NCI-H2196 treated with DMSO at 0.1 percent for 48 hours (cell line): ENCODE measurements at regions not wholly inside any gene's neighbourhood (a gene's known extent, or its start where the extent isn't known, plus 50 kb on each side); places are given as distances from the start of the nearest gene placed in this dataset.
A peak's percentile ranks its signal among the peaks of the same experiment; 100 is the strongest.

Source experiments
- DNase-seq: peaks from one replicate; lab custom pipeline; 2025; ENCODE audit not compliant: unreplicated experiment; lab: John Stamatoyannopoulos, UW

DNA sequence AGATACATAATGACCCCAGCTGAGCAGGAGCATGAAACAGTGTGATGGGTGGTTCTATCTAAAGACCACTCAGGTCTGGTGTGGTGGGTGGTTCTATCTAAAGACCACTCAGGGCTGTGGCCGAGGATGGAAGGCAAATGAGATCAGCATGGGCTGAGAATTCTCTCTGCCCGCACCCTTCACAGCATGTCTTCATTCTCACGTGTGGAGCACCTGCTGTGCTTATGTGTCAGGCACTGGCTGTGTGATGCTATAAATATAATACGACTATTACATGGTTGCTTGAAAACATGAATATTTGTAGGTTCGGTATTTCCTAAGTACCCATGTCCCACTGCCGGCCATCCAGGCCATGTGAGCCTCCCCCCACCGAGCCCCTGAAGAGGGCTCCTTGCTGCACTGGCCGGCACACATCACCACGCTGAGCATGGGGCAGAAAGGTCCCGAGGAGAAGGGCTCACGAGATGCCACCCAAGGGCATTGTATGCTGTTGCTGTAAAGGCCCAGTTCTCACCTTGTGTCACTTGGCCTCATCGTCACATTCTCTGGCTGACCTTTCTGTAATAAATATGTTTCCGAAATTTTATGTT lies 810.2 kb downstream of the UQCRFS1 start:
- DNase-seq, result no peak

DNA sequence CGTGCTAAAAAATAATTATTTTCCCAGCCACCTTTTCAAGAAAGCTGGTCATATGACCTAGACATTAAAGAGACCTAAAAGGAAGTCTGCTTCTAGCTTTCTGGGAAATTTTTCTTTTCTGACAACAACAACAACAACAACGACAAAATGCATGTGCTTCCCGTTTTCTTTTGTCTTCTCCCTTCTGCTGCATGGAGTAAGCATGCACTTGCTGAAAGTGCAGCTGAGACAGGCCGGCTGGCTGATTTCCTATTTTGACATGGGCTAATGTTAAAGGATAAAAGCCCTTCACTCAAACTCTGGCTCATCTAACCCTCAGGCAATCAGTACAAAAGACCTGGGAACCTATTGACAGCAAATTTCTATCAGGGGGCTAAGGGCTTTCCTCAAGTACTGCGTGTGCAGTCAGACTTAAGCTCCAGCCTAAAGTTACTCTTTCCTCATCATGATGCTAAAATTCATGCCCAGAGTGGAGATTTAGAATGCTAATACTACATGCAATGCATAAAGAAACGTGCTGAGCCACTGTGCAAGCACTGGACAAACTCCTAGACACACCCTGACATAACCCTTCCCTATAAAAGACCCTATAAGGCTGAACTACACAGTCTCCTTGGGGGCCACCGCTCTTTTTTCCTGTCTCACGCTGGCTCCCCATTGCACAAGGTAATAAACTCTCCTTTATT lies 811.1 kb downstream of the UQCRFS1 start:
- DNase-seq, result no peak

DNA sequence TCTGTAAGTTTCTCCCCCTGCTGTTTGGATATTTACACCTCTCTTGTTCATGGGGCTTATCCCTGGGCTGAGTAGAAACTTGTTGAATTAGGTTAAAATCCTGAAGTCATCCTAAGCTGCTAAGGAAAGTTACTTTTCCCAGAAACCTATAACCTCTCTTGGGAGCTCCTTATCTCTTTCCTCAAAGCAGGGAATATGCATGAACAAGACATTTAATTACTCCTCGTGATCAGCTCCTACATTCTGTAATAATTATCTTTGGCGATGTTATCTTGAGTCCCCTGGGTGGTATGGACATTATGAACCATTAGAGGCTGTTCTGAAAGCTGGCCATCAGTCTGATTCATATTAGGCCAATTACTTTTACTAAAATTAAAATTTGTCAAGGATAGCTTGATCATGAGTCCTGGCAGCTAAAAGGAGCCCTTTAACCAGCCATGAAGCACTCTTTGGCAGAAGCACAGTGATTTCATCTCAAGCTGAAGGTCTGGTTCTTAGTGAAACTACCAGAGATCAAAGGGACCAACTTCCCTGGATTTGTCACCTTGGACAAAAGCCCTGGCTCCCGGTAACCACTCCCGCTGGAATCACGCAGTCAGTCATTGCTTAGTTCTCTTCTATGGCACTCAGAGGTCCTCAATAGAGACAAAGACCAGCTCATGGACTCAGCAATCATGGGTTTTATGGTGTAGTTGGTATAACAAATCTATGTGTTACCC lies 811.8 kb downstream of the UQCRFS1 start:
- DNase-seq, result no peak

GRCh38 chr19:28399187-28399586 lies 813.8 kb downstream of the UQCRFS1 start:
- DNase-seq, result no peak

DNA sequence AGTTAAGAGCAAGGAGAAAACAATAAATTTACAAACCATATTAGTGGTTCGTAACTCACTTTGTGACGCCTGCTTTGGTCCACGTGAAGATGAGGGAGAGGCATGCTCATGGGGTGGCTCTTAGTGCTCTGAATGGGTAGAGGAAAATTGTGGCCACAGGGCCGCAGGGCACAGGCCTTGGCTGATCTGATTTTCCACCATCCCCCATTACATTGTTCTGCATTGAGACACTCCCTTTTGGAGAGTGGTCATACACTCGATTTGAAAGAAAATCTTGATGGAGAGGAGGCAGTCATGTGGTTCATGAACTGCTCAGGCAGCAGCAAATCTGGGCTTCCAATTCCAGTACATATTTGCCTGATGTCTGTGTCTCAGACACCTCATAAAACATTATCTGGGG lies 815.2 kb downstream of the UQCRFS1 start:
- no peak for DNase-seq

DNA sequence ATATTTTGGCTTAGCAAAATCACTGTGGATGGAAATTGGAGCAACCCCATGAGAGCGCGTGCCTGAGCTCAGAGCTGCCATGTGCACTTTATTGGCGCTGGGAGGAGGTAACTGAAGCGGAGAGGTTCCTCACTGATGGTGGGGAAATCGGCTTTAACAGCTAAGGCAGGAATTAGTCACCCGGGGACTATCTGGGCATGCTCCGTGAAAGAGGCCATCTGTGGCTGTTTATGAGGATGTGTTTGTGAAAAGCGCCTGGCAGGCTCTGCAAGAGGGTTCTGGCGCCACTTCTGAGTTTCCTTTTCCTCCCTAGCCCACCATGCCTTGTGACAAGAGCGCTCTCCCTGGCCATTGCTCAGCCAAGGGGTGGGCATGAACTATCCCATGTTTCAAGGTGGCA lies 815.6 kb downstream of the UQCRFS1 start:
- no peak for DNase-seq

GRCh38 chr19:28396287-28396831 lies 816.6 kb downstream of the UQCRFS1 start:
- DNase-seq, result peak; percentile 41

DNA sequence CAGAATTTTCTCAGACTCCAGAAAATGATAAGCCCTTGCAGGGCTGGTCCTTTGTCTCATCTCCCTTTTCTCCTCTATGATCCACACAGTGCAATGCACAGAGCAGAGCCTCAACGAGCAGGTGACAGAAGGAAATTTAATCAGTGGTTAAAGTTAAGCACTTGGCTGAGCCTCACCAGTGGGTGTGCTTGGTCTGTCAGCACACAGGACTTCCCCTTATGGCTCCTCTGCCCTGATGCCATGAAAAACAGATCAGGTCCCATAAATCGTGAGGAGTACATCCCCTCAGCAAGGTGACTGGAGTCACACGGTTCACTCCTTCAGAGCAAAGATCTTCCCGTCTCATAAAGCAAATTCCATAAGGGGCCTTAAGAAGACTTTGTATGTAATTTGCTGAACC lies 818.2 kb downstream of the UQCRFS1 start:
- peak; percentile 16 for DNase-seq

DNA sequence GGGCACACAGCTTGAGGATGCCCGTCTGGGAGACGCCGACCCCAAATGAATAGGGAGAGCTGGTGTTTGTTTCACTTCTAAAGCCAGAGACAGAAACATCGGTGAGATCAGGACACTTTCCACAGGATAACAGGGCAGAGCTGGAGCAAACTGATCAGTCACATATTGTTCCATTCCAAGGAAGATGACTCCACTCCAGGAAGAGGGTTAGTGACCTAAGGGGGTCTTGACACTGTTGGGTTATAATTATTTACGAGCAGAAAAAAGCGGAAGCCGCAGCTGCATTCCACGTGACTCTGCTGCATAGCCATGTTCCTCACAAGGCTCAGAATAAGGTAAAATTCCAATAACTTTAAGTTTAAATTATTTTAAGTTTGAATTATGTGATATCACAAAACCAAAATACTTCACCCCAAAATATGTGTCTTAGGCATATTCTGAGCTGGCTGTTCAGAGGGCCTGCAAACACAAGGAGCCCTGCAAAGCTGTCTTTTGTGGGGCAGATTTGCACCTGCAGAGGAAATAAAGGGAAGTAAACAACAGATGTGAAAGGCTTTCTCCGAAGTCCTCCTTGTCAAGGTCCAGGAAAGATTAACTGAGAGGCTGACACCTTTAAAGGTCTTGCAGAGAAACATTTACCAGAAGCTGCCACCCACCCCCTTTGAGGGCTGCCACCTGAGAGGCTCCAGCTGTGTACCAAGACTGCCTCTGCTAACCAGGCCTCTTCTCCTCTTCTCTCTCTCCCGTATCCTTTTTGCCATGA lies 819.2 kb downstream of the UQCRFS1 start:
- DNase-seq, result no peak

DNA sequence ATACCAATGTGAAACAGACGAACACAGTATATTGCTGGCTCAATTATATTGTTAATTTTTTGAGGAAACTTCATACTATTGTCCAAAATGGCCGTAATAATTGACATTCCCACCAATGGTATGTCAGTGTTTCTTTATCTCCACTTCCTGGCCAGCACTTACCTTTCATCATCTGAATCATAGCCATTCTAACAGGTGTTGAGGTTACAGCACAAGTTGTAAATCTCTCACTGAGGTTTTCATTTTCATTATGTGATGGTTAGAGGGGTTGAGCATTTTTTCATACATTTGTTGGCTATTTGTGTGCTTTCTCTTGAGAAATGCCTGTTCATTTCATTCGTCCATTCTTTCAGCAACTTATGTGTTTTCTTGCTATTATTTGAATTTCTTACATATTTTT lies 824.0 kb downstream of the UQCRFS1 start:
- DNase-seq, result no peak

DNA sequence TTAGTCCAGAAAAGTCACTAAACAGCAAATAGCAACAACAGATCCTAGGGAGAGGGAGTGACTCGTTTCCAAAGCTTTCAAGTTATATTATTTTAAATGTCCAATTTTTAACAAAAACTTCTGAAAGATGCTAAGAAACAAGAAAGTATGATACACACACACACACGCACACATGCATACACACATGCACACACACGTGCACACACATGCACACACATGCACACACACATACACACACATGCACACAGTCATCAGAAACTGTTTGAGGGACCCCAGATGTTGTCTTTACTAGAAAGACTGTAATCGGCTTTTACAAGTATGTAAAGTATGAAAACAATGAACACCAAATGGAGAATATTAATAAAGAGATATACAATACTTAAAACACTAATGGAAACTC lies 825.4 kb downstream of the UQCRFS1 start:
- no peak for DNase-seq

DNA sequence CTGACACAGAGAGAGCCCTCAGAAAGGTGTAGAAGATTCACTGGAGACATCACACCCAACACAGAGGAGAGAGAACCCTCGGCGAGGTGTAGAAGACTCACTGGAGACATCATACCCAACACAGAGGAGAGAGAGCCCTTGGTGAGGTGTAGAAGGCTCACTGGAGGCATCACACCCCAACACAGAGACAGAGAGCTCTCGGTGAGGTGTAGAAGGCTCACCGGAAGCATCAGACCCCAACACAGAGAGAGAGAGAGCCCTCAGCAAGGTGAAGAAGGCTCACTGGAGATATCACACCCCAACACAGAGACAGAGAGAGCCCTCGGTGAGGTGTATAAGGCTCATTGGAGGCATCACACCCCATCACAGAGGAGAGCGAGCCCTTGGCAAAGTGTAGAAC lies 826.5 kb downstream of the UQCRFS1 start:
- DNase-seq, result no peak

DNA sequence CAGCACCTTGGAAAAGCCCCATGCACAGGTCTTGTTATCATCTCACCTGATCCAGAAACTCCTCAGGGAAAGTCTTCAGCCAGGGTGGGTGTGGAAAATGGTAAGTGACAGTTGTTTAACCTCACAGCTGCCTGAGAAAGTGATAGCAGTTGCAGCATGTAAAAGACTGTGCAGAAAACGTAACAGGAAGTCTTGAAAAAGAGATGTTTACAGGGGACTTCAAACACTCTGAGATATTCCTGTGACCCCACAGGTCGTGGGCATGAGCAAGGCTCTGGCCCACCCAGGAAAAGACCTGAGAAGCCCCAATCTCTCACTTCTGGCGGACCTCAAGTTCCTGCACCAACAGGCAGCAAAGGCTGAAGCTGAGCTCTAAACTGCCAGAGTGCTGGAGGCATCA lies 826.9 kb downstream of the UQCRFS1 start:
- DNase-seq, result no peak

- DNase-seq, result no peak
Observed at GRCh38 chr19:28377077-28377476, 835.9 kb downstream of the UQCRFS1 start.

GRCh38 chr19:28374971-28375370 lies 838.0 kb downstream of the UQCRFS1 start:
- DNase-seq, result no peak

GRCh38 chr19:28372576-28373247 lies 840.2 kb downstream of the UQCRFS1 start:
- DNase-seq, result peak; percentile 35

- no peak for DNase-seq
Observed at GRCh38 chr19:28367146-28367545, 845.8 kb downstream of the UQCRFS1 start.

DNA sequence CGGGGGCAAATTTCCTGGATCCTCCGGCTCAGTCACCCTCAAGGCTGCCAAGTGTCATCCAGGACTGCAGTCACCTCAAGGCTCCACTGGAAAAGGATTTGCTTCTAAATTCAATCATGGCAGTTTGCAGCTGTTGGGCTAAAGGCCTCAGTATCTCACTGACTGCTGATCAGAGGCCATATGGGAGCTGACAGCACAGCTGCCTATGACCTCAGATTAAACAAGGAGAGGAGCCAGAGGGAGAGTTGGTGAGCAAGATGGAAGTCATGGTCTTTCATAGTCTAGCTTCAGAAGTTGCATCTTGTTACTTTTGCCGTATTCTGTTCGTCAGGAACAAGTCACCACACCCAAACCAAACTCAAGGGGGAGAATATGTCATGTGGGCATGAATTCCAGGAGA lies 849.7 kb downstream of the UQCRFS1 start:
- no peak for DNase-seq

DNA sequence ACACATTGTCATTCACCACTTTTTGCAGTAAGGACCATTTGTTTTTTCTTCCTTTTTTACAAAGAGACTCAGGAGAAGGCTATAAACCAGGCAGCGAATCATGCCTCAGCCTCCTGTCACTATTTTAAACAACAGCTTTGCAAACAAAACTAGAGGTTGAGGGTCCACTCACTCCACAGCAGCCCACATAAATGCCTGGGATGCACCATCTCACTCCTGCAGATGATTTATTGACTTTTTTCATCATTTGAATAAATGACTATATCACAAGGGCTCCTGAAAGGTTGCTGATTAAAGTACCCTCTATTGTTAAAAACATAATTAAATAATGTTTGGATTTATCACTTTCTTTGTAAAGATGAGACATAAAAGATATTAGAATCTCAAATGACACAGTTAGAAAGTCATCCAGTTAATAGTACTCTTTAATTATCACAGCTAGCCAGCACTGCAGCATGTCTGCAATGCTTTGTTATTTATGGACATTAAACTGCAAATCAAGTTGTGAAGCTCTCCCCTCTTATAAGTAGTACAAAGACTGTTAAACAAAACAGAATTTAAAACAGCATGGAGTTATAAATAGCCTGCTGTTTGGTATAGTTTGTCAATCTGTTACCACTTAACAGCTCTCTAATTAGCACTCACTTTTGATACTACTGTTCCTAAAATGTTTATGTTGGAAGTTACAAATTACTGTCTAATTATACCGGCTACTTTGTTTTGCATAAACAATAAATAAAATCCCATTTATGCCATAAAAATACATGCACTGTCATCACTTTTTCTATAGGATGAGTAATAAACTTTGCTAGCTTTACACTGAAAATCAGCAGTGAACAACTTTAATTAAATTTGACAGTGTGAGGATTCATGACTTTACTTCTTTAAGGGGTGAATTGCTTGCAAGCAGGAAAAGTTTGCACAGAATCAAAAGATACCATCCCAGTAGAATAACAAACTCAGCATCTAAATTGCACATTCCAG lies 853.2 kb downstream of the UQCRFS1 start:
- DNase-seq, result no peak

DNA sequence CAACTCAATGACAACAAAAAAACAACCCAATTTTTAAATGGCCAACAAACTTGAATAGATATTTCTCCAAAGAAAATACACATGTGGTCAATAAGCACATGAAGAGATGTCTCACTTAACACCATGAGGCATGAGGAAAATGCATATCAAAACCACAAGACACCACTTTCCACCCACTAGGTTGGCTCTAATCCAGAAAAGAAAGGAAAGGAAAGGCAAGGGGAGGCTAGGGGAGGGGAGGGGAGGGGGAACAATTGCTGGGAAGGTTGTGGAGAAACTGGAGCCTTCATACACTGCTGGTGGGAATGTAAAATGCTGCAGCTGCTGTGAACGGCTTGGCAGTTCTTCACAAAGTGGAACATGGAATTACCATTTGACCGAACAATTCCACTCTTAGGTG lies 854.3 kb downstream of the UQCRFS1 start:
- DNase-seq, result peak; percentile 34
